COLO668 (cell line): ENCODE measurements at regions not wholly inside any gene's neighbourhood (a gene's known extent, or its start where the extent isn't known, plus 50 kb on each side); places are given as distances from the start of the nearest gene placed in this dataset.
A peak's percentile ranks its signal among the peaks of the same experiment; 100 is the strongest.

Source experiments
- DNase-seq: peaks from one replicate; lab custom pipeline; 2025; ENCODE audit not compliant: unreplicated experiment; lab: John Stamatoyannopoulos, UW

GRCh38 chr12:58458102-58458501, 462.2 kb downstream of the LRIG3 start:
- DNase-seq = no peak

- no peak for DNase-seq
Measured at GRCh38 chr12:58459191-58459590, 461.1 kb downstream of the LRIG3 start.

DNA sequence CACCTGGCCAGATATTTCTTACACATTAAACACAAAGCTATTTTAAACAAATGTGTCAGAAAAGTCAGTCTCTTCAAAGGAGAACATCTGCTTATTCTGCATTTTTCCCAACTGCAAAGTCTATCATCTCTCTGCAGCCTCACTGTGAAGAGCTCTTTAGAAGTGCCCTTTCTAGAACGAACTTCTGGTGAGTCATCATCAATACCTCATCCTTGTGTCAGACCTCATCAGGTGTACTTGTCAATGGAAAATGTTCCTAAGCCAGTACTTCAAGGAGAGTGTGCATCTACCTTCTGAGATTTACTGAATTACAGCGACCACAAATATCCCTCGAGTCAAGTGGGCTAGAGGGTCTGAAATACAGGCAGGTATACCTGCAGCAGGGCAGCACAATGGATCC, 457.3 kb downstream of the LRIG3 start:
- DNase-seq = no peak

DNA sequence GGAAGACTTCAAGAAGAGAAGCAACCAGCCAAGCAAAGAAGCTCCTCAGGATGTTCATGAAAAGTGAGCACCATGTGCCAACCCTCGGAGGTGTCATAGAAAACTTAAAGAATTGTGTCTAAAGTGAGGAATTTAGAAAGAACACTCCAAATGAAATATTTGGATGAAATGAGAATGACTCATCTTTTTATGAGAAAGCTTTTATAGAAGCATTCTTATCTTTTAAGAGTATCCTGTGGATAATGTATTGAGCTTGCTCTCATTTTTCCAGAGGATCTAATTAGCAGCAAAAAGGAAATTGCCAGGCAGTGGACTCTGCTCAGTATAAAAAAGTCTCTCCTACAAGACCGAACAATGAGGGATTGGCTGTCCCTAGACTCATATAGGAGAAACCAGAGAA, 454.9 kb downstream of the LRIG3 start:
- DNase-seq = no peak

GRCh38 chr12:58470266-58471010, 449.9 kb downstream of the LRIG3 start:
- DNase-seq = no peak

DNA sequence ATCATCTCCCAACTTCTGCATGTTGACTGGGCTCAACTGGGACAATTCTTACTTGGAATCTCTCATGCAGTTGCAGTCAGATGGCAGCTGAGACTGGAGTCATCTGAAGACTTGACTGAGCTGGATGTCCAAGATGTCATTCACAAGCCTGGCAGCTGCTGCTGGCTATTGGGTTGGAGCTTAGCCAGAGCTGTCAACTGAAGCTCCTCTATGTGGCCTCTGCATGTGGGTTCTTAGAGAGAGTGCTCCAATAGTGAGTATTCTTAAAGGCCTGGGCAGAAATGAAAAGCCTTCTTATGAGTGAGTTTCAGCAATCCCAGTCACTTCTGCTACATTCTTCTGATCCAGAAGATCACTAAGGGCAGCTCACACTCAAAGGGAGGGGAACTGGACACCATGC, 440.9 kb downstream of the LRIG3 start:
- no peak for DNase-seq

GRCh38 chr12:58481811-58482210, 438.5 kb downstream of the LRIG3 start:
- DNase-seq = no peak

DNA sequence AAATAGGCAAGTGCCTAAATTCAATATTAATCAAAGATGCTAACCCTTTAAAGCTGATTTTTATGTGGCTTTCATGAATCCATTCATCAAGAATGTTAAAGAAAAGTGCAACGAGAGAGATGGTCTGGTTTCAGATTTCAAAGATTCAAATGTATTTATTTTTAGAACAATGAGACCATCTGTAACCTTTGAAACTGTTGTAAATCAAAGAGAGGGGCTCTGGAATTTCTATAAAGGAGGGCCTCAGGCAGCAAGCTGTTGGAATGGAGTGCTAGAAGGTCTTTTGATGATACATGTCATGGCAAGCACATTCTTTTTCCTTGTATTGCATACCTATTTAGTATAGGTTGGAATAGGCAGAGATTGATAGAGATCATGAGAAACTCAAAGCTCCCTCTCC, 433.0 kb downstream of the LRIG3 start:
- DNase-seq = no peak

DNA sequence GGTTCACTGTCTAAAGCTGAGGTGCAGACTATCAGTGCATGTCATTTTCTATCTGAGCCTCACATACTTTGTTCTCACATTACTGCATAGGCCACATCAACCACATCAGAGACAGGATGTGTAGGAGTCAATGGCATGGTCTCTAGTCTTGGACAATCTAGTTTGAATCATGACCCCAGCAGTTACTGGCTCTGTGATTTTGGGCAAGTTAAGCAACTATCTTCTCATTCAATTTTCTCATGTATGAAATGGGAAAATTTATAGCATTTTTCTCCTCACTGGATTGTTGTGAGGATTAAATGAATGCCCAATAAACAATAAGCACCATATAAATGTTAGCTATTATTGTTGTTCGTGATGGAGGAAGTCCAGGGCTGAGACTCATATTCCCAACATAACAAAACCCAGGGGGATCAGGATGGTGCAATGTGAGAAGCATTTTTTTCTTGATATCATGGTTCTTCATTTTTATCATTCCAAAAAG, 432.6 kb downstream of the LRIG3 start:
- DNase-seq = no peak

- no peak for DNase-seq
Measured at GRCh38 chr12:58489394-58489793, 430.9 kb downstream of the LRIG3 start.

GRCh38 chr12:58491306-58491705, 429.0 kb downstream of the LRIG3 start:
- DNase-seq = no peak

GRCh38 chr12:58496411-58497190, 423.7 kb downstream of the LRIG3 start:
- no peak for DNase-seq

GRCh38 chr12:58500399-58500798, 419.9 kb downstream of the LRIG3 start:
- no peak for DNase-seq

GRCh38 chr12:58502226-58502625, 418.1 kb downstream of the LRIG3 start:
- peak; percentile 59 for DNase-seq

DNA sequence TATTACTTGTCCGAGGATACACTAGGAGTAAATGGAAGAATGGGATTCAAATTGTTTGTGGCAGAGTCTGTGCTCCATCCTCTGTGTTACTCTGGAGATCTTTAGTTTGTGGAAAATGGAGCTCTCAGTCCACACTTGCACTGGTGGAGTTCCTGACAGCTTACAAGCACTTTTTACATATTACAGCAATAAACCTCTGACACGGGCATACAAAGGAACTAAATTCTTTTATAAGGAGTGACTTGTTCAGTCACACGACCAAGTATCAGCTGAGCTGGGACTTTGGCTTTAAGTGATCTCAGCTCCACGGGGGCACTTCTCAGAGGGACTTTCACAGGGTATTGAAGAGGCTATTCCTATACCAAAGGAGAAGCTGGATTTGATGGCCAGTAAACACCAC, 417.5 kb downstream of the LRIG3 start:
- no peak for DNase-seq

DNA sequence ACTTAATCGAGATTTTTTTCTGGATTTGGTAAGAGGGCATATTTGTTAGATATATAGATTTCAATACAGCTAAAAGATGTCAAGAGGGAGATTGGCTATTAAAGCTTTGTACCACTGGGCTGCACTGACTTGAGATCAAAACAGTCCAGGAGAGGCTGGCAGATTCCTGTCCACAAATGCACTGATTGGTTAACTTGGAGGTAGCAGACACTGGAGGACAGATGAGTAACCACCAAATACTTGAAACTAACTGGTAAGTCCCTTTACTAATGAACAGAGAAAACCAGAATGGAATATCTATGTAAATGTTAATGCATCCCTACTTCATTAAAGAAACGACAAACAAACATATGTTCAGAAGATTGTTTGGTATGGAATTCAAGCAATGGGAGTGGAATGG, 416.6 kb downstream of the LRIG3 start:
- no peak for DNase-seq

DNA sequence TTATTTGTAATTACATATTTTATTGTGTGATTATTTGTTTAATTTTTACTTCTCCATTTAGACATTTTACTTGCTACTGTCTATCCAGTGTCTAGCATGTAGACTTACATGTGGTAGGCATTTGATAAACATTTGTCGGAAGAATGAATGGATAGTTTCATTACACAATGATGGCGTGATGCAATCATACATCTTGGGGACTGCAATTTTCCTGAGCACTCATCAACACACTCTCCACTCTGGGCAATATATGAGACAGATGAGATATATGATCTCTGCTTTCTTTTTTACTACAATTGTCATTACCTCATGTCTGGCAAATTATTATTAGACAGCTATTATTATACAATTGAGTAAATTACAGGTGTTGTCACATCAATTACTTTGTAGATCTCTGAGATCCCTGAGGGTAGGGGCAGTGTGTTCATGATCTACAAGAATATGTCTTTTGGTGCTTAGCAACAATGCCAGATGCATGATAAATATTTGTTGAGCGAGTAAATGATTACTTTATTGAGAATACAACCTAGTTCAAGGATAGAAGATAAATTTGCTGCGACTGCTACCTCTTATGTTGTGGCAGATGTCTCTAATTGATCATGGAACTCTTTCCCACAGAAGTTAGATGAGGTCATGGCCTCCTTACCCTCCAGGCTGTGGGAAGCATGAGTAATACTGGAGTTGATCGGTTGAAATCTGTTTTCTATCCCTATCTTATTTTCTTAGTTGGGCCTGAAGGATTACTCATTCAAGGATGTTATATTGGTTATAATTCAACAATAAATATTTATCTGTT, 416.0 kb downstream of the LRIG3 start:
- peak; percentile 59 for DNase-seq

DNA sequence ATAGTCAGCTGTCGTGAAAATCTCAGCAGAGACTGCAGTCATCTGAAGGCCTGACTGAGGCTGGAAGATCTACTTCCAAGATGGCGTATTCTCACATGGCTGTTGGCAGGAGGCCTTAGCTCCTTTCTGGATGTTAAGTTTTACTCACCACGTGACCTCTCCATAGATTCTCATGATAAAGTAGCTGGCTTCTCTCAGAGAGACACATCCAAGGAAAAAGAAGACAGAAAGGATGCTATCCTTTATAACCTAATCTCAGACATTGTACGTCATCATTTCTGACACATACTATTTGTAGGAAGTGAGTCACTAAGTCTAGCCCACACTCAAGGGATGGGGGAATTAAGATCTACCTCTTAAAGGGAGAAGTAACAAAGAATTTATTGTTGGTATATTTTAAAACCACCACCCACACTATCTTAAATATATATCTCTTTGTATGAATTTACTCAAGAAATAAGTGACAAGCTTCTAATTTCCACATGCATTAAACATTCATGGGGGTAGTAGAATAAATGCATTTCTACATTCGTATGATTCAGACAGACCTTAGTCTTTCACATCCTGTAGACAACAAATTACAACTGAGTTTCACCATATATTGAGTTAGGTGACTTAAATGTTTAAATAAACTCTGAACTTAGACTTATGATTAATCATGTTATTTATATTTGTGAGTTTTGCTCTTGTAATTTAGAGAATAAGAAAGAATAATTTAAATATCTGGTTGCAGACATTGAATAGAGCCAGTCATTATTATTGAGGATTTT, 411.0 kb downstream of the LRIG3 start:
- no peak for DNase-seq

GRCh38 chr12:58513301-58513834, 406.9 kb downstream of the LRIG3 start:
- no peak for DNase-seq

DNA sequence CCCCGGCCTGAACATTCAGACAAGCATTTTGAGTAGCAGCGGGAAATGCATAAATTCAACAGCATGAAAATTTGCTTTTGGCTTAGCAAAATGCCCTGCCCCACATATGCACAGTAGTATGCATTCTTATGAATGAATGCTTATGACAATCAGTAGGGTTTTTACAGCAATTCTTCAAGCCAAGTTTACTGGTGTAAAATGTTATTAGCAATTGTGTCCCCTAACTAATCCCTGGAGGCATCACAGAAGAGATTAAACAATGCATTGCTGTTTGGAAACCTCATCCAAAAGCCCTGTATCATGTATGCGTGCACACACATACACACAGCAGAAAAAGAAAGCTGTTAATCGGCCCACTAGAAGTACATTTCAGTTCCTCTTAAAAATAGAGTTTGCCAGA, 406.5 kb downstream of the LRIG3 start:
- DNase-seq = no peak

GRCh38 chr12:58519839-58520238, 400.5 kb downstream of the LRIG3 start:
- DNase-seq = no peak
